Gastroesophageal sphincter (tissue), 4 donors: ENCODE measurements at regions not wholly inside any gene's neighbourhood (a gene's known extent, or its start where the extent isn't known, plus 50 kb on each side); places are given as distances from the start of the nearest gene placed in this dataset.

Source experiments
- ATAC-seq: fragments of 150-250 bp; one replicate; pipeline ENCODE4 v1.9.1; 2016; ENCODE audit warnings: mild to moderate bottlenecking, moderate library complexity
- H3K27ac ChIP-seq, 4 donors: fragments of 200-600 bp; sonication (generic) in 3 of 4; 1 replicate in 3 of 4; 2 replicates in 1 of 4; pipeline ENCODE4 v1.5.1; 2016 to 2019
- H3K27me3 ChIP-seq: fragments of 200-600 bp; sonication (generic); one replicate; pipeline ENCODE4 v1.5.1; 2019
- H3K36me3 ChIP-seq, 2 donors: fragments of 200-600 bp; sonication (generic); one replicate each; pipeline ENCODE4 v1.5.1; 2019; ENCODE audit warnings: control low read depth in 1 of 2
- H3K4me1 ChIP-seq, 3 donors: fragments of 200-600 bp; sonication (generic); 1 replicate in 2 of 3; 2 replicates in 1 of 3; pipeline ENCODE4 v1.5.1; 2016 to 2019; ENCODE audit warnings: control low read depth in 2 of 3
- H3K4me3 ChIP-seq, 2 donors: fragments of 200-600 bp; sonication (generic); one replicate each; pipeline ENCODE4 v1.5.1; 2019; ENCODE audit warnings: mild to moderate bottlenecking in 1 of 2, moderate library complexity in 1 of 2
- H3K9me3 ChIP-seq, 3 donors: fragments of 200-600 bp; sonication (generic); one replicate each; pipeline ENCODE4 v1.5.1; 2017 to 2019; ENCODE audit warnings: control low read depth in 2 of 3
- CTCF ChIP-seq, 4 experiments: fragments of 200-600 bp in 2 of 4; fragments of 450-650 bp in 2 of 4; sonication (generic) in 1 of 4; IDR thresholded peaks; one replicate each; pipeline ENCODE4 v1.5.1; 2017 to 2019; ENCODE audit warnings: antibody characterized with exemption in 4 of 4, mild to moderate bottlenecking in 2 of 4, moderate library complexity in 2 of 4
- EP300 ChIP-seq: sonication (generic); formaldehyde crosslinking; IDR thresholded peaks from one replicate; pipeline ENCODE4 v1.6.1; 2017; ENCODE audit warnings: antibody characterized with exemption, mild to moderate bottlenecking
- POLR2A ChIP-seq, 2 donors: fragments of 450-650 bp; IDR thresholded peaks; one replicate each; pipeline ENCODE4 v1.6.1; 2017; ENCODE audit warnings: antibody characterized with exemption in 2 of 2, mild to moderate bottlenecking in 2 of 2, moderate library complexity in 1 of 2
- POLR2AphosphoS5 ChIP-seq: sonication (generic); formaldehyde crosslinking; IDR thresholded peaks from one replicate; pipeline ENCODE4 v1.6.1; 2017; ENCODE audit warnings: antibody characterized with exemption
- WGBS, 2 donors: methylation state at CpG; one replicate each; pipeline ENCODE4 v1.1.5; 2018; ENCODE audit warnings: low coverage in 1 of 2; 5-methylcytosine and 5-hydroxymethylcytosine counted together

DNA sequence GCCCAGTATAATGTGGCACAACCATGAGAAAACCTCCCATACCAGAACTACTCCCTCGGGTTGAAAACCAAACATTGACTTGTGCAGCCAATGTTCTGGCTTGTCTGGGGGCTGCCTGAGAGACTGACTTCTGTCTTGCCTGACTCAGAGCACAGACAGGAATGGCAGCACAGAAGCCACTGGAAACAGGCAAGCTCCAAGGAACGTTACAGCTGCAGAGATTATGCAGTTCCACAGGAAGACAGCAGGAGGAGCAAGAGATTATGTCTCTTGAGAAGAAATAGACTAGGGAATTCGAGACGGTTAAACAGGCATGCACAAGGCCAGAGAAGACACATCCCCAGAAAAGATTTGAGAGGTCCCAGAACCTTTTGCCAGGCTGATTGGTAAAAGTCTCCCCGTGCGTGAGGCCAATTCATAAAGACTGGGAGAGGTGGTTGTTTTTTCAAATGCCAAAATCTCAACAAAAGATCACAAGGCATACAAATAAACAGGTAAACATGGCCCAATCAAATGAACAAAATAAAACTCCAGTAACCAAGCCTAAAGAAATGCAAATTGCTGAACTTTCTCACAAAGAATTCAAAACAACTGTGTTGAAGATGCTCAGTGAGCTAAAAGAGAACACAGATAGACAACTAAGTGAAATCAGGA lies 90.6 kb upstream of the CDH5 start:
- 30 to 38% methylated on average over 4 of the region's 6 CpGs for WGBS, 2 donors
- Histone ChIP-seq H3K27ac (no peak overlapping the region), H3K36me3 (no peaks in the 10 kb centered on the region), H3K27me3 (no peaks in the 10 kb centered on the region), H3K4me3 (no peak overlapping the region), H3K9me3 (peaks cover 0 to 17% (median 0%) of the 10 kb centered on the region in 3 donors), H3K4me1 (peaks cover 0 to 3% (median 0%) of the 10 kb centered on the region in 3 donors)
- TF ChIP-seq CTCF (IDR thresholded peaks at IDR 0.05) (peak in 3 of 4 experiments; percentile 41 to 64 (median 54)), EP300 (no peak)
- peak; percentile 15 for ATAC-seq

DNA sequence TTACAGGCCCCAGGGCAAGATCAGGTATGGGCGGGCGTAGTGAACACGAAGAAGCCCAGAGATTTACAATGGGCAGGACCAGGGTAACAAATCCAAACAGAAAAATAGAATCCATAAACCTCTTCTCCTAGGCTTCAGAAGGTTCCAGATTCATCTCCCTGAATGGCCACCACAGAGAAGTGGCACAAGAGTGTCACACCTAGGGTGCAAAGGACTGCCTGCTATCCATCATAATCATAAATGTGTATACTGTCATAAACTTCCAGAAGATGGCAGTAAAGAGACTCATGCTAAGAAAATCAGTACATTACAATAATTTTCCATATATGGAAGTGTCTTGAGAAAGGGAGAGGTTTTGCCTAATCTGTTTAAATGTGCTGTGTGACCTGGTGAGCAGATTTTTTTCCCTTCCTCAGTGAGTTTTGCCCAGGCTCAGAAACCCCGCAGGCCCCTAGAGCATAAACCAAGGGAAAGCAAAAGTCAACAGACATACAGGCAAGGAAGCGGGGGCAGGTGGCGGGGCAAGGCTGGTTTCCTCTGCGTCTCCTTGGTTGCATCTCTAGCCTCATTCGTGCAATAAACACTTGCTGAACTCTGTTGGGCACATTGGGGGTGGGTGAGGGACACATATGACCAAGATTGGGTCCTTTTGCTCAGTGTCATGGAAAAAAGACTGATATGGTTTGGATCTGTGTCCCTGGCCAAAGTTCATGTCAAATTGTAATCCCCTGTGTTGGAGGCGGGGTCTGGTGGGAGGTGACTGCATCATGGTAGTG lies 92.0 kb upstream of the CDH5 start:
- TF ChIP-seq POLR2AphosphoS5: no peak
- TF ChIP-seq CTCF (IDR thresholded peaks at IDR 0.05): peak in 1 of 4 experiments; percentile 31
- no peak for ATAC-seq
- Histone ChIP-seq H3K27me3 (no peaks in the 10 kb centered on the region), H3K9me3 (peaks cover 0 to 13% (median 0%) of the 10 kb centered on the region in 3 donors), H3K36me3 (no peaks in the 10 kb centered on the region), H3K4me1 (peaks cover 0 to 16% (median 3%) of the 10 kb centered on the region in 3 donors), H3K4me3 (no peak overlapping the region), H3K27ac (no peak overlapping the region)
- WGBS, 2 donors: 71 to 80% methylated on average over 5 to 6 of the region's 9 CpGs

DNA sequence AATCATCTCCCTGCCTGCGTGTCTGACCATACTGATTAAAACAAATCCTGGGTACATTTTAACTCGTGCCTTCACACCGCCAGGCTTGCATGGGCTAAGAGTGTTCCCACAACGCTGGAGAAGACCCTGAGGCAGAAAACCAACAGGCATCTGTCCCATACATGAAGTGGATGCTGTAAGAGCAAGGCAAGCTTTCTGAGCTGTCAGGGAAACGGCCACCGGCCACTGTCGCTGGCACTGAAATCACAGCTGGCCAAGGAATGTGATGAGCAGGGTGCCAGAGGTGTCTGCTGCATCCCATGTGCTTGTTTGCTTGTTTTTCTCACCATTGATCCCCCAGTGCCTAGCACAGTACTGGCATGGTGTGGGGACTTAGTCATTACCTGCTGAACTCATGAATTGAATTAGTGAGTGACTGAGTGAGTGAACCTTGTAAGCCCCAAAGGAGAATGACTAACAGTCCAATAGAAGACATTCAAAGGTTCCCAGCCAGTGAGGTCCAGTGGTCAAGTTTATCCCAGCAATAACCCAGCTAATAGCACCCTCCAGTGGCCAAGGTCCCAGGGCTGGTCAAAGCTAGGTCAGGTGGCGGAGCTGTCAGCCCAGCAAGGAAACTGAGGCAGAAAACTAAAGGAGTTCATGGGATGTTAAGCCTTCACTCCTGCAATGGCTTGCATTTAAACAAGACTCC lies 92.7 kb upstream of the CDH5 start:
- no peaks in the 10 kb centered on the region for H3K36me3 ChIP-seq
- H3K9me3 ChIP-seq: peaks cover 0 to 7% (median 0%) of the 10 kb centered on the region in 3 donors
- H3K4me1 ChIP-seq: peaks cover 0 to 16% (median 3%) of the 10 kb centered on the region in 3 donors
- TF ChIP-seq POLR2AphosphoS5 (no peak), POLR2A (IDR thresholded peaks at IDR 0.05) (no peak)
- H3K27me3 ChIP-seq: no peaks in the 10 kb centered on the region
- 90 to 93% methylated on average over 2 to 6 of the region's 8 CpGs for WGBS, 2 donors
- no peak overlapping the region for H3K4me3 ChIP-seq
- H3K27ac ChIP-seq: no peak overlapping the region
- ATAC-seq: no peak

GRCh38 chr16:66273053-66273452 lies 93.4 kb upstream of the CDH5 start:
- WGBS, 2 donors: 53 to 93% methylated on average over 2 to 3 of the region's 4 CpGs
- ATAC-seq: no peak
- TF ChIP-seq EP300 (no peak), CTCF (IDR thresholded peaks at IDR 0.05) (no peak), POLR2A (IDR thresholded peaks at IDR 0.05) (no peak), POLR2AphosphoS5 (no peak)

DNA sequence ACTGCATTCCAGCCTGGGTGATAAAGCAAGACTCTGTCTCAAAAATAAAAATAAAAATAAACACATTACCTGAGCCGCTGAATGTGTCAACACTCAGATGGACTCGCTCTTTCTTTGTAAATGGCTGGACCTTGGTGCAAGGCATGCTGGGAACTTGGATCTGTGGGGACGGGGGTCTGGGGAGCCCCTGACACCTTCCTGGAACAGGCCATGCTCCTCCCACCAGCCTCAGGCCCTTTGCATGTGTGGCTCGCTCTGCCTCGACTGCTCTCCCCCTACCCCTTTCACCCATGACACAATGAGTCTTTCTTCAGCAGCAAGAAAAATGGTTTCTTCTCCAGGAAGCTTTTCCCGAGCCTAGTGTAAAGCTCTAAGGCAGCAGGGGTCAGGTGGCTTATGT lies 94.0 kb upstream of the CDH5 start:
- no peaks in the 10 kb centered on the region for H3K27me3 ChIP-seq
- no peak overlapping the region for H3K27ac ChIP-seq
- TF ChIP-seq POLR2AphosphoS5 (no peak), CTCF (IDR thresholded peaks at IDR 0.05) (no peak), POLR2A (IDR thresholded peaks at IDR 0.05) (no peak), EP300 (no peak)
- no peak for ATAC-seq
- H3K36me3 ChIP-seq: no peaks in the 10 kb centered on the region
- H3K4me3 ChIP-seq: no peak overlapping the region
- peaks cover 0 to 28% (median 3%) of the 10 kb centered on the region in 3 donors for H3K4me1 ChIP-seq
- H3K9me3 ChIP-seq: peaks cover 0 to 4% (median 0%) of the 10 kb centered on the region in 3 donors
- 84 to 90% methylated on average over 3 of the region's 6 CpGs for WGBS, 2 donors

More at GRCh38 chr16:66273053-66273452, 93.4 kb upstream of the CDH5 start:
- no peak overlapping the region for H3K4me3 ChIP-seq
- no peaks in the 10 kb centered on the region for H3K36me3 ChIP-seq
- H3K27ac ChIP-seq: no peak overlapping the region
- H3K27me3 ChIP-seq: no peaks in the 10 kb centered on the region
- H3K9me3 ChIP-seq: peaks cover 0 to 7% (median 0%) of the 10 kb centered on the region in 3 donors
- H3K4me1 ChIP-seq: peaks cover 0 to 22% (median 3%) of the 10 kb centered on the region in 3 donors
